Kidney epithelial cell (primary cell): ENCODE measurements at regions not wholly inside any gene's neighbourhood (a gene's known extent, or its start where the extent isn't known, plus 50 kb on each side); places are given as distances from the start of the nearest gene placed in this dataset.

Source experiments
- DNase-seq: peaks from one replicate; pipeline ENCODE4 v3.0.0-alpha.2; 2010; ENCODE audit warnings: low read depth
- H3K27me3 ChIP-seq: 2 replicates; pipeline ENCODE4 v1.6.0; 2011; ENCODE audit warnings: low read length; ENCODE audit not compliant: control insufficient read depth, insufficient read depth
- H3K36me3 ChIP-seq: 2 replicates; pipeline ENCODE4 v1.5.1; 2011; ENCODE audit warnings: low read length; ENCODE audit not compliant: control insufficient read depth, insufficient read depth
- H3K4me3 ChIP-seq: 2 replicates; pipeline ENCODE4 v1.5.1; 2011; ENCODE audit warnings: low read depth, mild to moderate bottlenecking, control low read depth, low read length
- CTCF ChIP-seq: IDR thresholded peaks from 2 replicates; pipeline ENCODE4 v1.5.1; 2011; ENCODE audit warnings: mild to moderate bottlenecking, moderate library complexity, low read length, control low read depth, inconsistent platforms; ENCODE audit not compliant: insufficient read depth, poor library complexity, severe bottlenecking

GRCh38 chr13:97873398-97873797, 80.1 kb upstream of the IPO5 start:
- H3K27me3 ChIP-seq = no peaks in the 10 kb centered on the region
- no peak for TF ChIP-seq CTCF
- DNase-seq = no peak
- no peaks in the 10 kb centered on the region for H3K36me3 ChIP-seq
- no peak overlapping the region for H3K4me3 ChIP-seq

GRCh38 chr13:97875218-97875617, 78.3 kb upstream of the IPO5 start:
- no peak overlapping the region for H3K4me3 ChIP-seq
- no peaks in the 10 kb centered on the region for H3K36me3 ChIP-seq
- TF ChIP-seq CTCF = no peak
- H3K27me3 ChIP-seq = no peaks in the 10 kb centered on the region
- DNase-seq = no peak

- no peaks in the 10 kb centered on the region for H3K27me3 ChIP-seq
- no peaks in the 10 kb centered on the region for H3K36me3 ChIP-seq
- no peak for DNase-seq
- TF ChIP-seq CTCF = no peak
- H3K4me3 ChIP-seq = no peak overlapping the region
Measured at GRCh38 chr13:97875911-97876310, 77.6 kb upstream of the IPO5 start.

GRCh38 chr13:97878431-97879375, 74.8 kb upstream of the IPO5 start:
- Histone ChIP-seq H3K27me3 (no peaks in the 10 kb centered on the region), H3K4me3 (no peak overlapping the region), H3K36me3 (no peaks in the 10 kb centered on the region)
- no peak for TF ChIP-seq CTCF
- peak; percentile 12 for DNase-seq

GRCh38 chr13:97879646-97880310, 73.7 kb upstream of the IPO5 start:
- no peak for TF ChIP-seq CTCF
- no peaks in the 10 kb centered on the region for H3K27me3 ChIP-seq
- H3K4me3 ChIP-seq = no peak overlapping the region
- DNase-seq = peak; percentile 56
- no peaks in the 10 kb centered on the region for H3K36me3 ChIP-seq

- no peak for TF ChIP-seq CTCF
- Histone ChIP-seq H3K4me3 (no peak overlapping the region), H3K36me3 (no peaks in the 10 kb centered on the region), H3K27me3 (no peaks in the 10 kb centered on the region)
- DNase-seq = no peak
Measured at GRCh38 chr13:97880311-97880675, 73.2 kb upstream of the IPO5 start.
